ENCODE measurements at regions not wholly inside any gene's neighbourhood (a gene's known extent, or its start where the extent isn't known, plus 50 kb on each side); places are given as distances from the start of the nearest gene placed in this dataset.

GRCh38 chr6:21997119-21998037 is 299.5 kb downstream of the PRL start:
- Histone ChIP-seq H3K4me3 (ENCODE audit: low read depth, low read length) (no peak overlapping the region), H3K36me3 (ENCODE audit: control insufficient read depth, insufficient read depth, low read length) (no peaks in the 10 kb centered on the region), H3K27me3 (ENCODE audit: control insufficient read depth, insufficient read depth, low read length) (no peaks in the 10 kb centered on the region)
- TF ChIP-seq CTCF (IDR thresholded peaks at IDR 0.05; ENCODE audit: insufficient read depth, low read length, severe bottlenecking): no peak
- DNase-seq (ENCODE audit: low read depth) (no peak), FAIRE-seq (no peak)

GRCh38 chr6:21998582-21998981 is 298.3 kb downstream of the PRL start:
- Histone ChIP-seq H3K27me3 (ENCODE audit: control insufficient read depth, insufficient read depth, low read length) (no peaks in the 10 kb centered on the region), H3K4me3 (ENCODE audit: low read depth, low read length) (no peak overlapping the region), H3K36me3 (ENCODE audit: control insufficient read depth, insufficient read depth, low read length) (no peaks in the 10 kb centered on the region)
- no peak for TF ChIP-seq CTCF (IDR thresholded peaks at IDR 0.05; ENCODE audit: insufficient read depth, low read length, severe bottlenecking)
- no peak for DNase-seq (ENCODE audit: low read depth)
- FAIRE-seq: no peak

GRCh38 chr6:21999012-21999528 is 297.8 kb downstream of the PRL start:
- DNase-seq (ENCODE audit: low read depth) (peak; percentile 44), FAIRE-seq (no peak)
- Histone ChIP-seq H3K4me3 (ENCODE audit: low read depth, low read length) (no peak overlapping the region), H3K27me3 (ENCODE audit: control insufficient read depth, insufficient read depth, low read length) (no peaks in the 10 kb centered on the region), H3K36me3 (ENCODE audit: control insufficient read depth, insufficient read depth, low read length) (no peaks in the 10 kb centered on the region)
- TF ChIP-seq CTCF (IDR thresholded peaks at IDR 0.05; ENCODE audit: insufficient read depth, low read length, severe bottlenecking): no peak

- DNase-seq (ENCODE audit: low read depth) (no peak), FAIRE-seq (no peak)
- Histone ChIP-seq H3K27me3 (ENCODE audit: control insufficient read depth, insufficient read depth, low read length) (no peaks in the 10 kb centered on the region), H3K4me3 (ENCODE audit: low read depth, low read length) (no peak overlapping the region), H3K36me3 (ENCODE audit: control insufficient read depth, insufficient read depth, low read length) (no peaks in the 10 kb centered on the region)
- TF ChIP-seq CTCF (IDR thresholded peaks at IDR 0.05; ENCODE audit: insufficient read depth, low read length, severe bottlenecking): no peak
These were observed 297.1 kb downstream of the PRL start for GRCh38 chr6:21999741-22000140.

GRCh38 chr6:22001396-22002027 is 295.3 kb downstream of the PRL start:
- Histone ChIP-seq H3K27me3 (ENCODE audit: control insufficient read depth, insufficient read depth, low read length) (no peaks in the 10 kb centered on the region), H3K36me3 (ENCODE audit: control insufficient read depth, insufficient read depth, low read length) (no peaks in the 10 kb centered on the region), H3K4me3 (ENCODE audit: low read depth, low read length) (no peak overlapping the region)
- FAIRE-seq: no peak
- TF ChIP-seq CTCF (IDR thresholded peaks at IDR 0.05; ENCODE audit: insufficient read depth, low read length, severe bottlenecking): no peak
- no peak for DNase-seq (ENCODE audit: low read depth)

Data from bronchial epithelial cell (primary cell).